K562 (cell line): ENCODE measurements at regions not wholly inside any gene's neighbourhood (a gene's known extent, or its start where the extent isn't known, plus 50 kb on each side); places are given as distances from the start of the nearest gene placed in this dataset.

Experiments used
- ATAC-seq: fragments of 200-7000 bp; cut with Tn5 transposase; 3 replicates; pipeline ENCODE4 v1.9.1; 2020; ENCODE audit warnings: moderate library complexity
- BruUV-seq: library from RNA; stranded (reverse); fragments of 400-500 nt; replicated peaks from 2 replicates; lab custom pipeline; 2021; lab: Mats Ljungman, UMichigan
- CTCF ChIA-PET: fragments of 300-600 bp; formaldehyde crosslinking; extraction: SDS; loops from one replicate; lab custom pipeline; 2021; ENCODE audit warnings: low intra/inter-chr PET ratio; lab: Yijun Ruan, JAX
- POLR2A ChIA-PET: fragments of 300-600, 350-650 bp; sonication (Branson Sonifier 250); formaldehyde crosslinking; extraction: SDS; loops from one replicate; lab custom pipeline; 2021; ENCODE audit warnings: antibody characterized with exemption, inconsistent platforms; lab: Yijun Ruan, JAX
- DNase-seq, 4 experiments: peaks; one replicate each; pipeline versions ENCODE4 v3.0.0 to v3.0.0-alpha.2; 2011 to 2018; ENCODE audit warnings: low spot score in 3 of 4, mixed read lengths in 3 of 4; ENCODE audit errors: extremely low read depth in 1 of 4
- FAIRE-seq: peaks from 2 replicates; lab custom pipeline; 2011; peaks lifted over from hg19 to GRCh38; lab: Jason Lieb, UNC
- H2AFZ ChIP-seq: 2 replicates; pipeline ENCODE4 v1.6.0; 2011; ENCODE audit warnings: low read depth, low read length, control low read depth, inconsistent platforms
- H3K27ac ChIP-seq: fragments of 200-600 bp; 3 replicates; pipeline ENCODE4 v1.8.0; 2011; ENCODE audit warnings: low read depth, mild to moderate bottlenecking, control low read depth, inconsistent platforms, low read length, moderate library complexity, mixed read lengths; ENCODE audit errors: extremely low read depth
- H3K27me3 ChIP-seq, 2 experiments: fragments of 300-600 bp in 1 of 2; 2 replicates in 1 of 2; 3 replicates in 1 of 2; pipeline versions ENCODE4 v1.6.0 to v1.8.0; 2011; ENCODE audit warnings: inconsistent platforms in 2 of 2, low read length in 2 of 2, mild to moderate bottlenecking in 1 of 2, mixed read lengths in 1 of 2, moderate library complexity in 1 of 2; ENCODE audit not compliant: control insufficient read depth in 2 of 2, insufficient read depth in 2 of 2
- H3K36me3 ChIP-seq: fragments of 300-600 bp; 3 replicates; pipeline ENCODE4 v1.8.0; 2011; ENCODE audit warnings: mild to moderate bottlenecking, low read length, inconsistent platforms; ENCODE audit not compliant: control insufficient read depth, insufficient read depth
- H3K4me1 ChIP-seq, 2 experiments: fragments of 200-600 bp in 1 of 2; replicated peaks in 1 of 2; 2 replicates in 1 of 2; 3 replicates in 1 of 2; pipeline versions ENCODE4 v1.5.1 to v1.8.0; 2011; ENCODE audit warnings: inconsistent platforms in 2 of 2, low read length in 2 of 2, mild to moderate bottlenecking in 1 of 2, mixed read lengths in 1 of 2, moderate library complexity in 1 of 2; ENCODE audit not compliant: control insufficient read depth in 2 of 2, insufficient read depth in 2 of 2
- H3K4me2 ChIP-seq: 2 replicates; pipeline ENCODE4 v1.6.1; 2011; ENCODE audit warnings: low read length, control low read depth, inconsistent platforms, mixed read lengths; ENCODE audit not compliant: insufficient read depth
- H3K4me3 ChIP-seq: fragments of 200-600 bp; sonication (generic), shearing (Covaris generic); 2 replicates; pipeline ENCODE4 v1.5.1; 2016; ENCODE audit warnings: control low read depth, inconsistent platforms
- H3K79me2 ChIP-seq: fragments of 200-600 bp; 3 replicates; pipeline ENCODE4 v1.8.0; 2011; ENCODE audit warnings: low read length, inconsistent platforms; ENCODE audit not compliant: control insufficient read depth, insufficient read depth
- H3K9ac ChIP-seq, 2 experiments: 2 replicates each; pipeline versions ENCODE4 v1.6.0 to v1.6.1; 2011; ENCODE audit warnings: low read depth in 2 of 2, low read length in 2 of 2, control low read depth in 1 of 2, inconsistent platforms in 1 of 2, mild to moderate bottlenecking in 1 of 2, mixed read lengths in 1 of 2; ENCODE audit not compliant: insufficient read depth in 1 of 2
- H3K9me1 ChIP-seq: one replicate; pipeline ENCODE4 v1.6.0; 2011; ENCODE audit warnings: inconsistent platforms, mild to moderate bottlenecking, low read length, moderate library complexity; ENCODE audit not compliant: control insufficient read depth, insufficient read depth
- H3K9me3 ChIP-seq: replicated peaks from 2 replicates; pipeline ENCODE4 v1.5.1; 2011; ENCODE audit warnings: low read depth, low read length, inconsistent platforms; ENCODE audit not compliant: control insufficient read depth, insufficient read depth
- H4K20me1 ChIP-seq: replicated peaks from 2 replicates; pipeline ENCODE4 v1.6.1; 2011; ENCODE audit warnings: low read length, inconsistent platforms, mixed read lengths; ENCODE audit not compliant: control insufficient read depth, insufficient read depth
- GMEB1 ChIP-seq: fragments of 250-450 bp; sonication (Bioruptor Pico); IDR thresholded peaks from 2 replicates; pipeline ENCODE4 v1.4.0; 2020; ENCODE audit warnings: mild to moderate bottlenecking
- GTF2F1 ChIP-seq: IDR thresholded peaks from 2 replicates; pipeline ENCODE4 v1.6.1; 2011; ENCODE audit warnings: low read depth, low read length, improper control_type of control experiment
- HDGF ChIP-seq: fragments of 450-650 bp; IDR thresholded peaks from 2 replicates; pipeline ENCODE4 v1.6.1; 2016
- HOMEZ ChIP-seq: fragments of 250-450 bp; sonication (Bioruptor Pico); IDR thresholded peaks from 2 replicates; pipeline ENCODE4 v1.4.0; 2020; ENCODE audit warnings: mild to moderate bottlenecking, moderate library complexity
- IRF2 ChIP-seq: sonication (generic); formaldehyde crosslinking; IDR thresholded peaks from 2 replicates; pipeline ENCODE4 v1.8.1; 2022; ENCODE audit warnings: mild to moderate bottlenecking, missing genetic modification reagents
- JUNB ChIP-seq: fragments of 450-650 bp; formaldehyde crosslinking; conservative IDR thresholded peaks from 2 replicates; pipeline ENCODE4 v1.4.0; 2020; ENCODE audit warnings: mild to moderate bottlenecking
- KHSRP ChIP-seq: fragments of 450-650 bp; IDR thresholded peaks from 2 replicates; pipeline ENCODE4 v1.6.1; 2017
- MYC ChIP-seq, 2 experiments: fragments of 250-450 bp in 1 of 2; sonication (Bioruptor Pico) in 1 of 2; IDR thresholded peaks; 2 replicates each; pipeline versions ENCODE4 v1.5.1 to v1.6.1; 2012 to 2021; ENCODE audit warnings: low read depth in 2 of 2, borderline replicate concordance in 1 of 2, improper control_type of control experiment in 1 of 2, low read length in 1 of 2, mild to moderate bottlenecking in 1 of 2, moderate library complexity in 1 of 2
- NELFE ChIP-seq: IDR thresholded peaks from 2 replicates; pipeline ENCODE4 v1.6.1; 2011; ENCODE audit warnings: mild to moderate bottlenecking; ENCODE audit not compliant: insufficient read depth, insufficient read length
- PPARD ChIP-seq: fragments of 250-450 bp; sonication (Bioruptor Pico); IDR thresholded peaks from 2 replicates; pipeline ENCODE4 v1.8.0; 2022; ENCODE audit warnings: inconsistent platforms, mild to moderate bottlenecking, moderate library complexity
- RBM15 ChIP-seq: fragments of 200-400 bp; formaldehyde crosslinking; IDR thresholded peaks from 2 replicates; pipeline ENCODE4 v1.6.1; 2018; ENCODE audit warnings: mild to moderate bottlenecking, low read length, moderate library complexity; ENCODE audit not compliant: insufficient read depth
- SFPQ ChIP-seq: fragments of 200-400 bp; formaldehyde crosslinking; IDR thresholded peaks from 2 replicates; pipeline ENCODE4 v1.6.1; 2017; ENCODE audit warnings: mild to moderate bottlenecking, low read depth, low read length, moderate library complexity
- SPI1 ChIP-seq: IDR thresholded peaks from 2 replicates; pipeline ENCODE4 v1.6.1; 2011; ENCODE audit warnings: low read depth, low read length, control low read depth, borderline replicate concordance
- TEAD1 ChIP-seq, 2 experiments: fragments of 450-650 bp in 1 of 2; sonication (generic) in 1 of 2; formaldehyde crosslinking; IDR thresholded peaks; 2 replicates each; pipeline versions ENCODE4 v1.4.0 to v1.8.0; 2020 to 2022; ENCODE audit warnings: mild to moderate bottlenecking in 2 of 2, missing genetic modification reagents in 1 of 2
- ZNF75A ChIP-seq: fragments of 450-650 bp; formaldehyde crosslinking; IDR thresholded peaks from 2 replicates; pipeline ENCODE4 v1.4.0; 2020; ENCODE audit warnings: mild to moderate bottlenecking
- WGBS: fragments of 100-300 bp; shearing (Covaris generic); methylation state at CpG from one replicate; pipeline ENCODE4 v1.1.6; 2016; ENCODE audit warnings: low coverage, mixed read lengths; ENCODE audit not compliant: insufficient coverage; ENCODE audit errors: missing lambda C conversion rate; 5-methylcytosine and 5-hydroxymethylcytosine counted together
- in situ Hi-C: fragments of 300-500 bp; cut with MboI; formaldehyde crosslinking; loops from 4 replicates; pipeline ENCODE4 v1.15.0; 2018; ENCODE audit warnings: inconsistent platforms, mixed read lengths
- intact Hi-C: fragments of 100-400 bp; cut with micrococcal nuclease; formaldehyde crosslinking; loops from 2 replicates; pipeline ENCODE4 v1.14.2; 2022

GRCh38 chr11:116539836-116540418 is 232.9 kb downstream of the BUD13 start:
- Histone ChIP-seq H3K4me3 (no peak overlapping the region), H3K4me1 (no peaks in the 10 kb centered on the region; a peak in 1 of 5 replicates), H3K27me3 (peaks cover 0 to 33% of the 10 kb centered on the region in 2 experiments; a peak in 3 of 5 replicates), H3K79me2 (no peaks in the 10 kb centered on the region), H2AFZ (no peak overlapping the region), H3K9me1 (no peaks in the 10 kb centered on the region), H3K4me2 (no peak overlapping the region), H3K27ac (no peak overlapping the region), H4K20me1 (no peaks in the 10 kb centered on the region), H3K36me3 (no peaks in the 10 kb centered on the region), H3K9me3 (no peaks in the 10 kb centered on the region), H3K9ac (no peak overlapping the region)
- intact Hi-C loops (no loop called here), in situ Hi-C loops (no loop called here)
- WGBS = 0% methylated on average over 2 of the region's 2 CpGs
- ChIA-PET POLR2A (interaction anchor here (0.6 kb wide), 1 partner anchor 38 kb away, joined by 3 read pairs; no protein-coding TSS in a partner anchor), CTCF (no interaction called here)
- FAIRE-seq = no peak
- ATAC-seq = no peak
- DNase-seq = no peak
- TF ChIP-seq GTF2F1 (no peak), TEAD1 (CRISPR knock-in tag; IDR thresholded peaks at IDR 0.05) (no peak), IRF2 (CRISPR knock-in tag) (no peak), HOMEZ (CRISPR knock-in tag) (no peak), HDGF (no peak), JUNB (CRISPR knock-in tag) (no peak), KHSRP (no peak), NELFE (no peak), ZNF75A (CRISPR knock-in tag) (no peak), SFPQ (no peak), RBM15 (no peak), MYC (IDR thresholded peaks at IDR 0.05; ENCODE audit: low read depth, low read length) (no peak), MYC (CRISPR knock-in tag; IDR thresholded peaks at IDR 0.05; ENCODE audit: borderline replicate concordance, low read depth) (no peak), PPARD (no peak), SPI1 (no peak), GMEB1 (CRISPR knock-in tag) (no peak)
- no TSS peak for BruUV-seq
